Calu3 (cell line): ENCODE measurements at regions not wholly inside any gene's neighbourhood (a gene's known extent, or its start where the extent isn't known, plus 50 kb on each side); places are given as distances from the start of the nearest gene placed in this dataset.

ENCODE experiments used
- BruUV-seq: library from RNA; stranded (reverse); fragments of 400-500 nt; replicated peaks from 2 replicates; lab custom pipeline; 2021; lab: Mats Ljungman, UMichigan
- CTCF ChIA-PET: fragments of 300-600 bp; sonication (Branson Sonifier 250); formaldehyde crosslinking; loops from one replicate; lab custom pipeline; 2022; ENCODE audit warnings: antibody characterized with exemption; lab: Charles Lee
- DNase-seq: peaks from one replicate; pipeline ENCODE4 v3.0.0; 2022
- H3K27ac Mint-ChIP-seq: one replicate; pipeline ENCODE4 v1.8.0; 2022; ENCODE audit warnings: mixed read lengths; ENCODE audit not compliant: unreplicated experiment
- H3K27me3 Mint-ChIP-seq: one replicate; pipeline ENCODE4 v1.8.0; 2022; ENCODE audit warnings: mixed read lengths; ENCODE audit not compliant: unreplicated experiment
- H3K36me3 Mint-ChIP-seq: one replicate; pipeline ENCODE4 v1.8.0; 2022; ENCODE audit warnings: mild to moderate bottlenecking, moderate library complexity, mixed read lengths; ENCODE audit not compliant: insufficient read depth, unreplicated experiment
- H3K4me1 Mint-ChIP-seq: one replicate; pipeline ENCODE4 v1.8.0; 2022; ENCODE audit warnings: mild to moderate bottlenecking, low read depth, mixed read lengths; ENCODE audit not compliant: unreplicated experiment
- H3K4me3 Mint-ChIP-seq: one replicate; pipeline ENCODE4 v1.8.0; 2022; ENCODE audit warnings: mild to moderate bottlenecking, low read depth, moderate library complexity, mixed read lengths; ENCODE audit not compliant: unreplicated experiment
- H3K9me3 Mint-ChIP-seq: one replicate; pipeline ENCODE4 v1.8.0; 2022; ENCODE audit warnings: low read depth, mixed read lengths; ENCODE audit not compliant: unreplicated experiment
- intact Hi-C: fragments of 100-400 bp; cut with micrococcal nuclease; formaldehyde crosslinking; loops from one replicate; pipeline ENCODE4 v1.10.0; 2022; ENCODE audit not compliant: unreplicated experiment
- TF ChIP-seq, protein P1 (sequence below): fragments of 200-600 bp; IDR thresholded peaks from one replicate; pipeline ENCODE4 v1.8.0; 2022; ENCODE audit warnings: antibody characterized with exemption; ENCODE audit not compliant: unreplicated experiment

DNA sequence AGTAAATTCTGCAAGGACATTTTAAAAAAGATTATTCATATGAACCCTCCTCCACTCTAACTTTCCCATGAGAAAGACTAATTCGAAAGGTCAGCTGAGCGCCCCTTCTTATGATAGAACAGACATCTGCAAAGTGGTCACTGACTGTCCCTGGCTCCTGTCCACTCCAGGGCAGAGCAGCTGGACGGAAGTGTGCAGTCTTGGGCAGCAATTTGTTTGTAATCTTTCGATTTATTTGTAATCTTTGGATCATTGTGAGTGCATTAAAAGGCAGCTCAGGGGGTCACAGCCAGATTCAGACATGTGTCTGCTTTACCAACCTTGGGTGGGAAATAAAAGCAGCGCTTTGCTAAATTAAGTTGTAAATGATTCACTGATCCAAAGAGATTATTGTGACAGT is 158.8 kb upstream of the ADARB2 start:
- TF ChIP-seq, protein P1, sequence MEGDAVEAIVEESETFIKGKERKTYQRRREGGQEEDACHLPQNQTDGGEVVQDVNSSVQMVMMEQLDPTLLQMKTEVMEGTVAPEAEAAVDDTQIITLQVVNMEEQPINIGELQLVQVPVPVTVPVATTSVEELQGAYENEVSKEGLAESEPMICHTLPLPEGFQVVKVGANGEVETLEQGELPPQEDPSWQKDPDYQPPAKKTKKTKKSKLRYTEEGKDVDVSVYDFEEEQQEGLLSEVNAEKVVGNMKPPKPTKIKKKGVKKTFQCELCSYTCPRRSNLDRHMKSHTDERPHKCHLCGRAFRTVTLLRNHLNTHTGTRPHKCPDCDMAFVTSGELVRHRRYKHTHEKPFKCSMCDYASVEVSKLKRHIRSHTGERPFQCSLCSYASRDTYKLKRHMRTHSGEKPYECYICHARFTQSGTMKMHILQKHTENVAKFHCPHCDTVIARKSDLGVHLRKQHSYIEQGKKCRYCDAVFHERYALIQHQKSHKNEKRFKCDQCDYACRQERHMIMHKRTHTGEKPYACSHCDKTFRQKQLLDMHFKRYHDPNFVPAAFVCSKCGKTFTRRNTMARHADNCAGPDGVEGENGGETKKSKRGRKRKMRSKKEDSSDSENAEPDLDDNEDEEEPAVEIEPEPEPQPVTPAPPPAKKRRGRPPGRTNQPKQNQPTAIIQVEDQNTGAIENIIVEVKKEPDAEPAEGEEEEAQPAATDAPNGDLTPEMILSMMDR: no peak
- Mint-ChIP-seq H3K4me1 (no peaks in the 10 kb centered on the region), H3K9me3 (peaks cover 16% of the 10 kb centered on the region), H3K27ac (no peak overlapping the region), H3K36me3 (no peaks in the 10 kb centered on the region), H3K4me3 (no peak overlapping the region), H3K27me3 (no peaks in the 10 kb centered on the region)
- DNase-seq: no peak
- intact Hi-C loops: no loop called here
- CTCF ChIA-PET: no interaction called here
- BruUV-seq: no TSS peak

- Mint-ChIP-seq H3K36me3 (no peaks in the 10 kb centered on the region), H3K4me3 (no peak overlapping the region), H3K27me3 (no peaks in the 10 kb centered on the region), H3K9me3 (peaks cover 19% of the 10 kb centered on the region), H3K27ac (no peak overlapping the region), H3K4me1 (no peaks in the 10 kb centered on the region)
- CTCF ChIA-PET: no interaction called here
- TF ChIP-seq, protein P1: no peak
- no peak for DNase-seq
- intact Hi-C loops: no loop called here
- BruUV-seq: no TSS peak
Observed at GRCh38 chr10:1895691-1896090, 158.4 kb upstream of the ADARB2 start.

DNA sequence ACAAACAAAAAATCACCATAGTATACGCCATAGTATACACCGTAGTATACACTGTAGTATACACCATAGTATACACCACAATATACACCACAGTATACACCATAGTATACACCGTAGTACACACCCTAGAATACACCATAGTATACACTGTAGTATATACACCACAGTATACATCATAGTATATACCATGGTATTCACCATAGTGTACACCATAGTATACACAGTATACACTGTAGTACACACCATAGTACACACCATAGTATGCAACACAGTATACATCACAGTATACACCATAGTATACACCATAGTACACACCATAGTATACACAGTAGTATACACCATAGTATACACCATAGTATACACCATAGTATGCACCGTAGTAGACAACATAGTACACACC is 157.6 kb upstream of the ADARB2 start:
- intact Hi-C loops: no loop called here
- no TSS peak for BruUV-seq
- no peaks in the 10 kb centered on the region for H3K4me1 Mint-ChIP-seq
- DNase-seq: no peak
- H3K27ac Mint-ChIP-seq: no peak overlapping the region
- no peaks in the 10 kb centered on the region for H3K27me3 Mint-ChIP-seq
- no peak overlapping the region for H3K4me3 Mint-ChIP-seq
- CTCF ChIA-PET: no interaction called here
- TF ChIP-seq, protein P1: no peak
- H3K36me3 Mint-ChIP-seq: no peaks in the 10 kb centered on the region
- peaks cover 17% of the 10 kb centered on the region for H3K9me3 Mint-ChIP-seq

- intact Hi-C loops: no loop called here
- no peaks in the 10 kb centered on the region for H3K27me3 Mint-ChIP-seq
- no peaks in the 10 kb centered on the region for H3K36me3 Mint-ChIP-seq
- no peak overlapping the region for H3K27ac Mint-ChIP-seq
- H3K4me1 Mint-ChIP-seq: no peaks in the 10 kb centered on the region
- H3K4me3 Mint-ChIP-seq: no peak overlapping the region
- TF ChIP-seq, protein P1: no peak
- BruUV-seq: no TSS peak
- CTCF ChIA-PET: no interaction called here
- H3K9me3 Mint-ChIP-seq: peaks cover 14% of the 10 kb centered on the region
- no peak for DNase-seq
Observed at GRCh38 chr10:1893941-1894340, 156.6 kb upstream of the ADARB2 start.

DNA sequence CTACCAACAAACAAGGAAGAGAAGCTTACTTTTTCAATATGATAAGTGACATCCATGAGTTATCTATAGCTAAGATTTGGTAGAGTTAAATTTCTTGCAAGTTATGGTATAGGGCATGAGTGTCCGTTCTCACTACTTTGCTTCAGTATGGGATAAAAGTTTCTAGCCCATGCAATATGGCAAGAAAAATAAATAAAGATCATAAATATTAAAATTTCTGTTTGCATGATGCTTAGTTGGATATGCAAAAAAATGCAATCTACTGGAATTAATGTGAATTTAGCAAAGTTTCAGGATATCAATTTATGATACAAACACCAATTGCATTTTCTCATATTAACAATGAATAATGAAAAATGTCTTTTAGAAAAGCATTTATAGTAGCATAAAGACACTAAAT is 148.7 kb upstream of the ADARB2 start:
- BruUV-seq: no TSS peak
- Mint-ChIP-seq H3K4me1 (no peaks in the 10 kb centered on the region), H3K9me3 (peaks cover 12% of the 10 kb centered on the region), H3K4me3 (no peak overlapping the region), H3K36me3 (no peaks in the 10 kb centered on the region), H3K27ac (no peak overlapping the region), H3K27me3 (no peaks in the 10 kb centered on the region)
- intact Hi-C loops: no loop called here
- TF ChIP-seq, protein P1: no peak
- CTCF ChIA-PET: no interaction called here
- no peak for DNase-seq
